Dendritic cell treated with granulocyte-macrophage colony-stimulating factor and Interleukin-4, amounts not matched to agents 40 ng/mL and 50 ng/mL, for 4 days (primary cell): ENCODE measurements at regions not wholly inside any gene's neighbourhood (a gene's known extent, or its start where the extent isn't known, plus 50 kb on each side); places are given as distances from the start of the nearest gene placed in this dataset.

Experiments
- H3K27ac Mint-ChIP-seq: one replicate; pipeline ENCODE4 v1.8.0; 2022; ENCODE audit warnings: mild to moderate bottlenecking, mixed read lengths
- H3K27me3 Mint-ChIP-seq: one replicate; pipeline ENCODE4 v1.8.0; 2022; ENCODE audit warnings: mild to moderate bottlenecking, mixed read lengths
- H3K36me3 Mint-ChIP-seq: one replicate; pipeline ENCODE4 v1.8.0; 2022; ENCODE audit warnings: low read depth, mixed read lengths
- H3K4me1 Mint-ChIP-seq: one replicate; pipeline ENCODE4 v1.8.0; 2022; ENCODE audit warnings: low read depth, mixed read lengths
- H3K4me3 Mint-ChIP-seq: one replicate; pipeline ENCODE4 v1.8.0; 2022; ENCODE audit warnings: mild to moderate bottlenecking, moderate library complexity, mixed read lengths
- H3K9me3 Mint-ChIP-seq: one replicate; pipeline ENCODE4 v1.8.0; 2022; ENCODE audit warnings: mixed read lengths
- intact Hi-C: fragments of 100-400 bp; cut with micrococcal nuclease; formaldehyde crosslinking; loops from one replicate; pipeline ENCODE4 v1.15.0; 2022

DNA sequence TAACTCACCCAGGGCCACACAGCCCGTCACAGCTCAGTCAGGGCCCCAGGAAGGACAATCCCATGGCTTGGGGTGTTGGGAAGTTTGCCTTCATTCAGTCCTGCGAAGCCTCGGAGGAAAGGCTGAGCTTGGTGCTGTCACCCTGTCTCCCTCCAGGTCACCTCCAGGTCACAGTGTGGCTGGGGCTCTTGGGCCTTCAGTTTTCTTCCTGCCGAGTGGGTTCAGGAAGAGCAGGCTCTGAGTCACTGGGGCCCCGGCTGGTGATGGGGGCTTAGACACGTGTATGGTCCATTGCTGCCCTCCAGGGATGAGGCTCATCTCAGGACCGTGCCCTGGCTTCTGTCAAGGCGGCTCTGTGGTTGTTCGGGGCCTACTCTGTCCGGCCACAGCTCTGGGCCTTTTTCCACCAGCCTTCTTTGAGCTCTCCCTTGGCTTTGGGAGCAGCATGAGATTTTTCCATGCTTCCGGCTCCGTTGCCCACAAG lies 118.6 kb downstream of the INHBB start:
- Mint-ChIP-seq H3K27me3 (peaks cover 2% of the 10 kb centered on the region), H3K27ac (no peak overlapping the region), H3K36me3 (no peaks in the 10 kb centered on the region), H3K4me1 (no peaks in the 10 kb centered on the region), H3K9me3 (no peaks in the 10 kb centered on the region), H3K4me3 (no peak overlapping the region)
- intact Hi-C loops, result no loop called here

- Mint-ChIP-seq H3K9me3 (no peaks in the 10 kb centered on the region), H3K36me3 (no peaks in the 10 kb centered on the region), H3K4me3 (no peak overlapping the region), H3K4me1 (peaks cover 2% of the 10 kb centered on the region), H3K27ac (no peak overlapping the region), H3K27me3 (peaks cover 2% of the 10 kb centered on the region)
- intact Hi-C loops, result no loop called here
Measured at GRCh38 chr2:120465012-120465700, 119.2 kb downstream of the INHBB start.

DNA sequence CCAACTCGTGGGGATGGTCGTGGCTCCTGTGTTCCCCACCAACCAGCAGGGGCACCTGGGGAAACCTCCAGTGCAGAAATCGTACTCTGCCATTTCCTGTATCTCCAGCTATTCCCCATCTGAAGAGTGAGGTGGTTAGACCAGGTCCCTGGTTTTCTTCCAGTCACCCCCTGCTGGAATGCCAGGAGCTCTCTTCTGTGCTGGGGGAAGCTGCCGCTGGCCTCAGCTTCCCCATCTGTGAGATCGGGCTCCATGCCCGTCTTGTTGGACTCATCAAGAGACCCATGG lies 119.7 kb downstream of the INHBB start:
- H3K4me3 Mint-ChIP-seq, result no peak overlapping the region
- H3K27me3 Mint-ChIP-seq, result peaks cover 2% of the 10 kb centered on the region
- peaks cover 5% of the 10 kb centered on the region for H3K4me1 Mint-ChIP-seq
- intact Hi-C loops, result no loop called here
- H3K9me3 Mint-ChIP-seq, result no peaks in the 10 kb centered on the region
- H3K36me3 Mint-ChIP-seq, result no peaks in the 10 kb centered on the region
- H3K27ac Mint-ChIP-seq, result no peak overlapping the region

GRCh38 chr2:120465989-120466703 lies 120.2 kb downstream of the INHBB start:
- Mint-ChIP-seq H3K4me1 (peaks cover 5% of the 10 kb centered on the region), H3K27me3 (peaks cover 2% of the 10 kb centered on the region), H3K4me3 (no peak overlapping the region), H3K27ac (no peak overlapping the region), H3K9me3 (no peaks in the 10 kb centered on the region), H3K36me3 (no peaks in the 10 kb centered on the region)
- intact Hi-C loops, result no loop called here

- Mint-ChIP-seq H3K4me3 (no peak overlapping the region), H3K9me3 (no peaks in the 10 kb centered on the region), H3K36me3 (no peaks in the 10 kb centered on the region), H3K27me3 (peaks cover 2% of the 10 kb centered on the region), H3K27ac (no peak overlapping the region), H3K4me1 (peaks cover 5% of the 10 kb centered on the region)
- intact Hi-C loops, result no loop called here
Measured at GRCh38 chr2:120466704-120467054, 120.7 kb downstream of the INHBB start.

DNA sequence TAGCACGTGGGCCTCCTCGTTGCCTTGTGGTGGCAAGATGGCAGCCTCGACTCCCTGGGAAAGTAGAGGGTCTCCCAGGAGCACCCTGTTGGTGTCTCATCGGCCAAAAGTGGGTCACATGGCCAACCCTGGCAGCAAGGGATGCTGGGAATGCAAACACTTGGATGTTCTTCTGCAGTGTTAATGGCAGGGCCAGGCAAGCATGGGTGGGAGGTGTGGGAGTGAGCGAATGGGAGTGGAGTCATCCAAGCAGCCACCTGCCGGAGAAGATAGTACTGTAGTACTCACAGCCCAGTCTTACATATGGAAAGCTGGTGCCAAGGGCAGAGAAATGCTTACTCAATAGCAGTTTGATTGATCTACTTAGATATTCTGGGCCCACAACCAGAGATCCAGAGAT lies 122.2 kb downstream of the INHBB start:
- H3K27me3 Mint-ChIP-seq, result peaks cover 2% of the 10 kb centered on the region
- no peak overlapping the region for H3K4me3 Mint-ChIP-seq
- H3K9me3 Mint-ChIP-seq, result no peaks in the 10 kb centered on the region
- H3K36me3 Mint-ChIP-seq, result no peaks in the 10 kb centered on the region
- H3K27ac Mint-ChIP-seq, result no peak overlapping the region
- H3K4me1 Mint-ChIP-seq, result peaks cover 5% of the 10 kb centered on the region
- intact Hi-C loops, result no loop called here

GRCh38 chr2:120469426-120469825 lies 123.5 kb downstream of the INHBB start:
- H3K4me3 Mint-ChIP-seq, result no peak overlapping the region
- peaks cover 5% of the 10 kb centered on the region for H3K4me1 Mint-ChIP-seq
- H3K27ac Mint-ChIP-seq, result no peak overlapping the region
- no peaks in the 10 kb centered on the region for H3K27me3 Mint-ChIP-seq
- intact Hi-C loops, result no loop called here
- H3K9me3 Mint-ChIP-seq, result no peaks in the 10 kb centered on the region
- H3K36me3 Mint-ChIP-seq, result no peaks in the 10 kb centered on the region

GRCh38 chr2:120470041-120470965 lies 124.4 kb downstream of the INHBB start:
- Mint-ChIP-seq H3K27me3 (no peaks in the 10 kb centered on the region), H3K27ac (no peak overlapping the region), H3K9me3 (no peaks in the 10 kb centered on the region), H3K36me3 (no peaks in the 10 kb centered on the region), H3K4me3 (no peak overlapping the region), H3K4me1 (peaks cover 5% of the 10 kb centered on the region)
- intact Hi-C loops, result no loop called here

DNA sequence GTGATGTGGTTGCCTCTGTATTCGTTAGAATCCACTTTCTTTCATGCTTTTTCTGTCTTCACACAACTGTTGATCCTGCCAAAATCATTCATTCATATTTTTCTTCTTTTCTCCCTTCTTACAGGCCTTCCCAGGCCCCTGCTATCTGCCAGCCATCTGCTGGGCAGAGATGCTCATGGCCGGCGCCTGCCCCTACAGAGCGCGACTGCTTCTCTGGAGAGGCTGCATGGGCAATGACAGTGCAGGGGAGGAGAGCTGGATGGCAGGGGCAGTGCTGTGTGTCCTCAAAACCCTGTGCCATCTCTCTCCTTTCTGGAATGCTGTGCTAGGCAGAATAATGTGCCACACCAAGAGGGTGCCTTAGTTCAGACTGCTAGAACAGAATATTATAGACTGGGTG lies 125.2 kb downstream of the INHBB start:
- Mint-ChIP-seq H3K4me1 (peaks cover 5% of the 10 kb centered on the region), H3K27ac (no peak overlapping the region), H3K4me3 (no peak overlapping the region), H3K9me3 (no peaks in the 10 kb centered on the region), H3K36me3 (no peaks in the 10 kb centered on the region), H3K27me3 (no peaks in the 10 kb centered on the region)
- intact Hi-C loops, result no loop called here

GRCh38 chr2:120472031-120472430 lies 126.1 kb downstream of the INHBB start:
- H3K27me3 Mint-ChIP-seq, result no peaks in the 10 kb centered on the region
- no peak overlapping the region for H3K27ac Mint-ChIP-seq
- H3K4me3 Mint-ChIP-seq, result no peak overlapping the region
- no peaks in the 10 kb centered on the region for H3K36me3 Mint-ChIP-seq
- intact Hi-C loops, result no loop called here
- no peaks in the 10 kb centered on the region for H3K9me3 Mint-ChIP-seq
- peaks cover 5% of the 10 kb centered on the region for H3K4me1 Mint-ChIP-seq

GRCh38 chr2:120472891-120473309 lies 127.0 kb downstream of the INHBB start:
- Mint-ChIP-seq H3K4me3 (no peak overlapping the region), H3K27me3 (no peaks in the 10 kb centered on the region), H3K36me3 (no peaks in the 10 kb centered on the region), H3K27ac (no peak overlapping the region), H3K9me3 (no peaks in the 10 kb centered on the region), H3K4me1 (peaks cover 5% of the 10 kb centered on the region)
- intact Hi-C loops, result no loop called here

DNA sequence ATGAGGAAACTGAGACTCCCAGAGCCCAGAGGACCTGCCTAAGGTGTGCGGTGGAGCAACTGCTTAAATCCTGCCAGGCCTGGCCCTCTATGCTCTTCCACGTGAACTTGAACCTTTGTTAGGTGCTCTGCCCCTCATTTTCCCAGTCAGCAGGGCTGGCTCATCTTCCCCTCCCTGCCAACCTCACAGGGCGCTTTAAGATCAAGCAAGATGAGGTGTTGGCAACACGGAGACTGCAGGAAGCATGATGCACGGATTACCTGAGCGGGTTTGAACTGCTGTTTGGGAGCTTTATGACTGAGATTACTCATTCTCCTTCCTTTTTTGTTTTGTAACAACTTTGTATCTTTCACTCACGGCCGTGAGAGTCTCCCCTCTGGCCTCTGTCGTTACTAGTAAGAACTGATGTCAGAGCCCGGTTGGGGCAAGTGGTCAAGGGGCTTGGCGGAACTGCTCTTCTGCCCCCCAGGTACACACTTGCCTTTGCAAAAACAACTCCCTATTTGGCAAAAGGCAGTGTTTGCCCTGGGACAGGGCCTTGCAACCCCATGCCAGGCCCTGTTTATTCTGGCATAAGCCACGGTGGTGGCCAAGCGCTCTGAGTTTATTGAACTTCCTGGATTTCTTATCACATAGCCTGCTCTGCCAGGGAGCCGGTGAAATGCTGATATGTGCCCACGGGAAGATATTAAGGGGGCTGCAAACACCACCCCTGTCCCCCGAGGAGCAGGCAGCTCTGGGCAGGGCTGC lies 127.8 kb downstream of the INHBB start:
- intact Hi-C loops, result no loop called here
- no peaks in the 10 kb centered on the region for H3K9me3 Mint-ChIP-seq
- no peaks in the 10 kb centered on the region for H3K36me3 Mint-ChIP-seq
- peaks cover 5% of the 10 kb centered on the region for H3K4me1 Mint-ChIP-seq
- no peak overlapping the region for H3K4me3 Mint-ChIP-seq
- H3K27ac Mint-ChIP-seq, result no peak overlapping the region
- H3K27me3 Mint-ChIP-seq, result no peaks in the 10 kb centered on the region

DNA sequence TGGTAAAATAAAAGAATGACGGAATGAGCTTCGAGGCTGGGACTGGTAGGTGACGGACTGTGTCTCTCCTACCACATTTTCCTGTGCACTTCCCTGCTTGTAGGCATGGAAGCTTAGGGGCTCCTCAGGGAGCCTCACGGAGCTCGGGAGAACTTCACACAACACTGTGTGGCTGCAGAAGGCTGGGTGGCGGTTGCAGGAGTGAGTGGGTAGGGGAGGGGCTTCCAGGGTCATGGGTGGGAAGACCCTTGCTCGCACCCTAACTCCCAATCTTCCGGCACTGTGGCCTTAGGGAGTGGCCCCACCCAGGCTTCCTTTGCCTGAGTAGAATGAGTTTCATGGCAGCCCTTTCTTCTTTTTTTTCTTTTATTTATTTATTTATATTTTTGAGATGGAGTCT lies 128.6 kb downstream of the INHBB start:
- Mint-ChIP-seq H3K36me3 (no peaks in the 10 kb centered on the region), H3K27me3 (no peaks in the 10 kb centered on the region), H3K4me1 (peaks cover 5% of the 10 kb centered on the region), H3K27ac (no peak overlapping the region), H3K9me3 (no peaks in the 10 kb centered on the region), H3K4me3 (no peak overlapping the region)
- intact Hi-C loops, result no loop called here

GRCh38 chr2:120476141-120476540 lies 130.2 kb downstream of the INHBB start:
- Mint-ChIP-seq H3K9me3 (no peaks in the 10 kb centered on the region), H3K27me3 (no peaks in the 10 kb centered on the region)

More at GRCh38 chr2:120476141-120476540, 130.2 kb downstream of the INHBB start:
- intact Hi-C loops, result no loop called here
- no peak overlapping the region for H3K4me3 Mint-ChIP-seq
- H3K36me3 Mint-ChIP-seq, result no peaks in the 10 kb centered on the region
- H3K4me1 Mint-ChIP-seq, result no peaks in the 10 kb centered on the region
- H3K27ac Mint-ChIP-seq, result no peak overlapping the region
